ENCODE measurements at regions not wholly inside any gene's neighbourhood (a gene's known extent, or its start where the extent isn't known, plus 50 kb on each side); places are given as distances from the start of the nearest gene placed in this dataset.

DNA sequence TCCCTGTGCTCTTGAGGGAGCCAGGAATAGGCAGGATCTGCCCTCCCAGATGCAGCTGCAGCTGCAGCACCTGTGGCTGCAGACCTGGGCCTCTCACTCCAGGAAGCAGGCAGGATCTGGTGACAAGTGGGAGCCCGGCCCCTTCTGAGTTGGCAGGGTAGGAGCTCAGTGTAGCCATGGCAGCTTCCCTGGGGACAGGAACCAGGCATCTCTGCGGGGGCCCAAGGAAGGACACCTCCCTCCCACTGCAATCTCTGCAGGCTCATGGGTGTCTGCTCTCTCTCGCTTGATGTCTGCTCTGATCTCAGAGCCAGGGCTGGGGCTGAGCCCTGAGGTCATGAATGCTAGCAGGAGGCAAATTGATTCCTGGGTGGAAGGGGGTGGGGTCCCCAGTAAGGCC, 592.5 kb upstream of the CA10 start:
- DNase-seq (ENCODE audit: low read depth): no peak
- no peak overlapping the region for H3K9ac ChIP-seq (ENCODE audit: low read length)
- H3K4me3 ChIP-seq (ENCODE audit: low read length): no peak overlapping the region
- H3K27me3 ChIP-seq (replicated peaks; ENCODE audit: control insufficient read depth, insufficient read depth, low read length): no peaks in the 10 kb centered on the region
- no peaks in the 10 kb centered on the region for H3K9me3 ChIP-seq (ENCODE audit: control insufficient read depth, low read length)
- H3K36me3 ChIP-seq (ENCODE audit: control insufficient read depth, insufficient read depth, low read length, severe bottlenecking): no peaks in the 10 kb centered on the region
- H3K4me1 ChIP-seq (ENCODE audit: control insufficient read depth, insufficient read depth, low read length): no peaks in the 10 kb centered on the region

GRCh38 chr17:52744179-52744578, 585.7 kb upstream of the CA10 start:
- peaks cover 3% of the 10 kb centered on the region for H3K9me3 ChIP-seq (ENCODE audit: control insufficient read depth, low read length)
- no peaks in the 10 kb centered on the region for H3K36me3 ChIP-seq (ENCODE audit: control insufficient read depth, insufficient read depth, low read length, severe bottlenecking)
- no peak for DNase-seq (ENCODE audit: low read depth)
- H3K4me3 ChIP-seq (ENCODE audit: low read length): no peak overlapping the region
- no peak overlapping the region for H3K9ac ChIP-seq (ENCODE audit: low read length)
- H3K27me3 ChIP-seq (replicated peaks; ENCODE audit: control insufficient read depth, insufficient read depth, low read length): no peaks in the 10 kb centered on the region
- no peaks in the 10 kb centered on the region for H3K4me1 ChIP-seq (ENCODE audit: control insufficient read depth, insufficient read depth, low read length)

GRCh38 chr17:52740006-52740405, 581.5 kb upstream of the CA10 start:
- no peak for DNase-seq (ENCODE audit: low read depth)
- Histone ChIP-seq H3K9ac (ENCODE audit: low read length) (no peak overlapping the region), H3K27me3 (replicated peaks; ENCODE audit: control insufficient read depth, insufficient read depth, low read length) (no peaks in the 10 kb centered on the region)

GRCh38 chr17:52738791-52739190, 580.3 kb upstream of the CA10 start:
- peak overlapping the region; percentile 23 for H3K4me3 ChIP-seq (ENCODE audit: low read length)
- no peaks in the 10 kb centered on the region for H3K4me1 ChIP-seq (ENCODE audit: control insufficient read depth, insufficient read depth, low read length)
- H3K27me3 ChIP-seq (replicated peaks; ENCODE audit: control insufficient read depth, insufficient read depth, low read length): no peaks in the 10 kb centered on the region
- no peak overlapping the region for H3K9ac ChIP-seq (ENCODE audit: low read length)
- DNase-seq (ENCODE audit: low read depth): no peak
- no peaks in the 10 kb centered on the region for H3K36me3 ChIP-seq (ENCODE audit: control insufficient read depth, insufficient read depth, low read length, severe bottlenecking)
- no peaks in the 10 kb centered on the region for H3K9me3 ChIP-seq (ENCODE audit: control insufficient read depth, low read length)

More at GRCh38 chr17:52740006-52740405, 581.5 kb upstream of the CA10 start:
- H3K4me1 ChIP-seq (ENCODE audit: control insufficient read depth, insufficient read depth, low read length): no peaks in the 10 kb centered on the region
- H3K36me3 ChIP-seq (ENCODE audit: control insufficient read depth, insufficient read depth, low read length, severe bottlenecking): no peaks in the 10 kb centered on the region
- H3K4me3 ChIP-seq (ENCODE audit: low read length): no peak overlapping the region
- H3K9me3 ChIP-seq (ENCODE audit: control insufficient read depth, low read length): peaks cover 3% of the 10 kb centered on the region

DNA sequence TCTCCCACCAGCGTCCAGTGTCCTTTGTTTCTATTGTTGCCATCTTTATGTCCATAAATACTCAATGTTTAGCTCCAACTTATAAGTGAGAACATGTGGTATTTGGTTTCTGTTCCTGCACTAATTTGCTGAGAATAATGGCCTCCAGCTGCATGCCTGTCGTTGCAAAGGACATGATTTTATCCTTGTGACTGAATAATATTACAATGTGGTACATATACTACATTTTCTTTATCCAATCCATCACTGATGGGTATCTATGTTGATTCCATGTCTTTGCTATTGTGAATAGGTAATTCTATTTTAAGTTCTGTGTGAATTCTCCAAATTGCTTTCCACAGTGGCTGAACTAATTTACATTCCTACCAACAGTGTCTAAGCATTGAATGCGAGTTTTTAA, 578.6 kb upstream of the CA10 start:
- H3K9me3 ChIP-seq (ENCODE audit: control insufficient read depth, low read length): no peaks in the 10 kb centered on the region
- no peaks in the 10 kb centered on the region for H3K27me3 ChIP-seq (replicated peaks; ENCODE audit: control insufficient read depth, insufficient read depth, low read length)
- no peak overlapping the region for H3K9ac ChIP-seq (ENCODE audit: low read length)
- DNase-seq (ENCODE audit: low read depth): no peak
- no peaks in the 10 kb centered on the region for H3K36me3 ChIP-seq (ENCODE audit: control insufficient read depth, insufficient read depth, low read length, severe bottlenecking)
- H3K4me1 ChIP-seq (ENCODE audit: control insufficient read depth, insufficient read depth, low read length): no peaks in the 10 kb centered on the region
- H3K4me3 ChIP-seq (ENCODE audit: low read length): no peak overlapping the region

GRCh38 chr17:52732841-52733240, 574.3 kb upstream of the CA10 start:
- H3K4me1 ChIP-seq (ENCODE audit: control insufficient read depth, insufficient read depth, low read length): no peaks in the 10 kb centered on the region
- no peaks in the 10 kb centered on the region for H3K27me3 ChIP-seq (replicated peaks; ENCODE audit: control insufficient read depth, insufficient read depth, low read length)
- no peaks in the 10 kb centered on the region for H3K36me3 ChIP-seq (ENCODE audit: control insufficient read depth, insufficient read depth, low read length, severe bottlenecking)
- no peak overlapping the region for H3K4me3 ChIP-seq (ENCODE audit: low read length)
- no peak for DNase-seq (ENCODE audit: low read depth)
- H3K9me3 ChIP-seq (ENCODE audit: control insufficient read depth, low read length): no peaks in the 10 kb centered on the region
- H3K9ac ChIP-seq (ENCODE audit: low read length): no peak overlapping the region

GRCh38 chr17:52724578-52724977, 566.1 kb upstream of the CA10 start:
- Histone ChIP-seq H3K36me3 (ENCODE audit: control insufficient read depth, insufficient read depth, low read length, severe bottlenecking) (no peaks in the 10 kb centered on the region), H3K9me3 (ENCODE audit: control insufficient read depth, low read length) (peaks cover 3% of the 10 kb centered on the region), H3K4me3 (ENCODE audit: low read length) (no peak overlapping the region), H3K27me3 (replicated peaks; ENCODE audit: control insufficient read depth, insufficient read depth, low read length) (no peaks in the 10 kb centered on the region), H3K4me1 (ENCODE audit: control insufficient read depth, insufficient read depth, low read length) (no peaks in the 10 kb centered on the region), H3K9ac (ENCODE audit: low read length) (no peak overlapping the region)
- no peak for DNase-seq (ENCODE audit: low read depth)

DNA sequence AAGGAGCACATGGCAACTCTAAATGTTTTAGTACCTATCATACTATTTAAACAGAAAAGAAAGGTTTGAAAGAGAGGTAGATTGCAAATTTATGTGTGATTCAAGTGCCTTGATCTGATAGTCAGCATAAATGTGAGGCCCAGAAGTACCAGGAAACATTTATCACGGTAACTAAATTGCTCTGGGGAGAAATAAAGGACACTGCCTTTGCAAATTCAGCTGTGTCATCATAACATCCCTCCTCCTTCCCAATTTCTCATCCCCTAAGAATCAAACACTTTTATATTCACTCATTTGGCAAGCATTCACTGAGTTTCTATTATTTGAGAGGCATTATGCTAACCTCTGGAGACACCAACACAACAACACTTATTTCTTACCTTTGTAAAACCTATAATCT, 563.4 kb upstream of the CA10 start:
- Histone ChIP-seq H3K27me3 (replicated peaks; ENCODE audit: control insufficient read depth, insufficient read depth, low read length) (no peaks in the 10 kb centered on the region), H3K4me1 (ENCODE audit: control insufficient read depth, insufficient read depth, low read length) (no peaks in the 10 kb centered on the region), H3K9ac (ENCODE audit: low read length) (no peak overlapping the region), H3K9me3 (ENCODE audit: control insufficient read depth, low read length) (peaks cover 3% of the 10 kb centered on the region), H3K36me3 (ENCODE audit: control insufficient read depth, insufficient read depth, low read length, severe bottlenecking) (no peaks in the 10 kb centered on the region), H3K4me3 (ENCODE audit: low read length) (no peak overlapping the region)
- DNase-seq (ENCODE audit: low read depth): no peak

- H3K27me3 ChIP-seq (replicated peaks; ENCODE audit: control insufficient read depth, insufficient read depth, low read length): no peaks in the 10 kb centered on the region
- no peak overlapping the region for H3K4me3 ChIP-seq (ENCODE audit: low read length)
- no peak overlapping the region for H3K9ac ChIP-seq (ENCODE audit: low read length)
- no peaks in the 10 kb centered on the region for H3K4me1 ChIP-seq (ENCODE audit: control insufficient read depth, insufficient read depth, low read length)
- no peaks in the 10 kb centered on the region for H3K36me3 ChIP-seq (ENCODE audit: control insufficient read depth, insufficient read depth, low read length, severe bottlenecking)
- no peaks in the 10 kb centered on the region for H3K9me3 ChIP-seq (ENCODE audit: control insufficient read depth, low read length)
- DNase-seq (ENCODE audit: low read depth): no peak
These were observed 551.9 kb upstream of the CA10 start for GRCh38 chr17:52710363-52710901.

DNA sequence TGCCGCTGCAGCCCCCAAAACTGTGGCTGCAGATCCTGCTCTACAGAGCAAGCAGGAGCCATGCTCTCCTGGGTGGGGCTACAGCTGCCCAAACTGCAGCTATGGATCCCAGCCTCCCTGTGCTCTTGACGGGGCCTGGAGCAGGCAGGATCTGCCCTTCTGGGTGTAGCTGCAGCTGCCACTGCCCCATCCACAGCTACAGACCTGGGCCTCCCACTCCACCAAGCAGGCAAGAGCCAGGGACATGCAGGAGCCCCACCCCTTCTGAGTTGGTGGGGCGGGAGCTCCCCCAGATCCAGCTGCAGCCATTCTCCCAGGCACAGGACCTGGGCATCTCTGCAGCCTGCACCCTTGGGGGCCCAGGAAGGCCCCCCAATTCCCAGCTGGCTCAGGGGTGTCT, 551.2 kb upstream of the CA10 start:
- no peaks in the 10 kb centered on the region for H3K36me3 ChIP-seq (ENCODE audit: control insufficient read depth, insufficient read depth, low read length, severe bottlenecking)
- no peak for DNase-seq (ENCODE audit: low read depth)
- no peak overlapping the region for H3K4me3 ChIP-seq (ENCODE audit: low read length)
- no peaks in the 10 kb centered on the region for H3K4me1 ChIP-seq (ENCODE audit: control insufficient read depth, insufficient read depth, low read length)
- H3K9ac ChIP-seq (ENCODE audit: low read length): no peak overlapping the region
- no peaks in the 10 kb centered on the region for H3K9me3 ChIP-seq (ENCODE audit: control insufficient read depth, low read length)
- H3K27me3 ChIP-seq (replicated peaks; ENCODE audit: control insufficient read depth, insufficient read depth, low read length): no peaks in the 10 kb centered on the region

- Histone ChIP-seq H3K4me1 (ENCODE audit: control insufficient read depth, insufficient read depth, low read length) (no peaks in the 10 kb centered on the region), H3K9me3 (ENCODE audit: control insufficient read depth, low read length) (no peaks in the 10 kb centered on the region), H3K4me3 (ENCODE audit: low read length) (no peak overlapping the region), H3K27me3 (replicated peaks; ENCODE audit: control insufficient read depth, insufficient read depth, low read length) (no peaks in the 10 kb centered on the region), H3K36me3 (ENCODE audit: control insufficient read depth, insufficient read depth, low read length, severe bottlenecking) (no peaks in the 10 kb centered on the region), H3K9ac (ENCODE audit: low read length) (no peak overlapping the region)
- DNase-seq (ENCODE audit: low read depth): no peak
These were observed 537.8 kb upstream of the CA10 start for GRCh38 chr17:52696362-52696761.

DNA sequence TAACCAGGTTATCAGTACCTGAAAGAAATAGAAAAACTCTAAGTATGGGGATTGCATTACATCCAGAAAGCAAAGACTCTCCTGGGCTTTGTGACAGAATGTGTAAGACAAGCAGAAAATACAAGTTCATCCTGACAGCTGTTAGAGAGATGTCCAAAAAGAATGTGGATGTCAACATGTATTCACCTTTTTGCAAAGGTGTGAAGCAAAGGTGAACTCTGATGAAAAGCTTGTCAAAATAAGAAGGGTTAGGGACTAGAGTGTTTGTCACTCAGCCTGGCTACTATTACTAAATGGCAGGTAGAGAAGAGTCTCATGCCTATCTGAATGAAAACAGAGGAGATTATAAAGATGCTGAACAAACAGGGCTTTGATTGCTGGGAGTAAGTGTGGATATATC, 527.6 kb upstream of the CA10 start:
- Histone ChIP-seq H3K4me1 (ENCODE audit: control insufficient read depth, insufficient read depth, low read length) (no peaks in the 10 kb centered on the region), H3K9me3 (ENCODE audit: control insufficient read depth, low read length) (peaks cover 4% of the 10 kb centered on the region), H3K36me3 (ENCODE audit: control insufficient read depth, insufficient read depth, low read length, severe bottlenecking) (no peaks in the 10 kb centered on the region), H3K9ac (ENCODE audit: low read length) (no peak overlapping the region), H3K4me3 (ENCODE audit: low read length) (no peak overlapping the region), H3K27me3 (replicated peaks; ENCODE audit: control insufficient read depth, insufficient read depth, low read length) (no peaks in the 10 kb centered on the region)
- no peak for DNase-seq (ENCODE audit: low read depth)
